Activated CD8-positive, alpha-beta memory T cell treated with anti-CD3 and anti-CD28 coated beads, Interleukin-2, amount 50 U/mL, for 48 hours (primary cell): ENCODE measurements at regions not wholly inside any gene's neighbourhood (a gene's known extent, or its start where the extent isn't known, plus 50 kb on each side); places are given as distances from the start of the nearest gene placed in this dataset.

Experiments
- DNase-seq: peaks from one replicate; pipeline ENCODE4 v3.0.0-alpha.2; 2020

GRCh38 chr6:111989743-111990142 lies 64.2 kb upstream of the CCN6 start:
- no peak for DNase-seq

GRCh38 chr6:111990214-111990613 lies 63.7 kb upstream of the CCN6 start:
- DNase-seq: no peak

- DNase-seq: no peak
These were observed 61.1 kb upstream of the CCN6 start for GRCh38 chr6:111992851-111993250.

DNA sequence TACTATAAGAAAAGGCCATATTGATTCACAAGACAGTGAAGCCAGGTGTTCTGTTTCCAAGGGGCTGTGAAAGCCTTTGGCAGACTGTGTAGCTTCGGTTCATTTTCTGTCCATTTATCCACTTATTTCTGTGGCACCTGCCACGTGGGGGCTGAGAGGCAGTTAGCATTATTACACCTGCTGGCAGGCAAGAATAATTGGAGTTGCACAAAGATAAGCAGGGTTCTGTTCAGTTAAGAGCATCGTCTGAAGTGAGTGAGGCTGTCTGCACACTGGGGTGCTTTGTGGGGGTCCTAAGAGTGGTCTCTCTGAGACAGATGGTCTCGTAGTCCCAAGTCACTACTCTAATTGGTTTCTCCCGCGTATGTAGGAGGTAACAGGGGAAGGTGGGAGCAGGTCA lies 60.6 kb upstream of the CCN6 start:
- DNase-seq: no peak

DNA sequence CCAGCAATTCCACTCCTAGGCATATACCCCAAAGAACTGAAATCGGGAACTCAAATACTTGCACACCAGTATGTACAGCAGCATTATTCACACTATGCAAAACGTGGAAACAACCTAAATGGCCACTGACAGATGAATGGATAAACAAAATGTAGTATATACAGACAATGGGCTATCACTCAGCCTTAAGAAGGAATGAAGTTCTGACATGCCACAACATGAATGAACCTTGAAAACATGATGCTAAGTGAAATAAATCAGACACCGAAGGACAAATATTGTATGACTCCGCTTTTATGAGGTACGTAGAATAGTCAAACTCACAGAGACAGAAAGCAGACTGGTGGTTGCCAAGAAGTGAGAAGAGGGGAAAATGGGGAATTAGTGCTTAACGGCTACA lies 59.1 kb upstream of the CCN6 start:
- DNase-seq: no peak

- no peak for DNase-seq
These were observed 58.5 kb upstream of the CCN6 start for GRCh38 chr6:111995404-111995803.

DNA sequence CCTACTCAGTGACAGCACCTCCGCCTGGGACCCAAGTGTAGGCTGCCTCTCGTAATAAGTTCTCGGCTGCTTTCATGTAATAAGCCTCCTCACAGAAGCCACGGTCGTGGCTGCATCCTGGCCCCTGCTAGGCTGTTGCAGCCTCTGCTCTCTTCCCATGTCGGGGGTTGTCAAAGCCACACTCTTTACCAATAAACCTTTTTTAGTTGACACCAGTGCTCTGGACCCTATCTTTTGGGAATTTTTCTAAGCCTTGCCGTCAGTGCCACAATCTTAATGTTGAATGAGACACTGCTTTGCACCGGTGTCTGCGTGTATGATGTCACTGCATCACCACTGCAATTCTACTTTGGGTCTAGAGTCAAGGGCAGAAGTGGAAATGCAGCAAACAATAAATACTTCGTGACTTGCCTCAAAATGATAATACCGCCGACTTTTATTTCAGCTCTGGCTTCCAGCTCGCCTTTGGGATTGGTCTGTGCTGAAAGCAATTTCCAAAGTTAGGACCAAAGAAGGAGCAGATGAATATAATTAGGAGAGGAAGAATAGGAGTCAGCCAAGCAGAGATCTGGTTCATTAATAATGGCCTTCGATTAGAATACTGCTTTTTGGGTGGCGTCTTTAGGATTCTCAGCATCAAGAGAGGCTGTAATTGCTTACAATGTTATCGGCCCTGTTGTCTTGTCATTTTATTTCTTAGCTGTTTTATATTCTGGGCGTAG lies 57.6 kb upstream of the CCN6 start:
- no peak for DNase-seq

- peak; percentile 87 for DNase-seq
These were observed 56.6 kb upstream of the CCN6 start for GRCh38 chr6:111997078-111997852.

DNA sequence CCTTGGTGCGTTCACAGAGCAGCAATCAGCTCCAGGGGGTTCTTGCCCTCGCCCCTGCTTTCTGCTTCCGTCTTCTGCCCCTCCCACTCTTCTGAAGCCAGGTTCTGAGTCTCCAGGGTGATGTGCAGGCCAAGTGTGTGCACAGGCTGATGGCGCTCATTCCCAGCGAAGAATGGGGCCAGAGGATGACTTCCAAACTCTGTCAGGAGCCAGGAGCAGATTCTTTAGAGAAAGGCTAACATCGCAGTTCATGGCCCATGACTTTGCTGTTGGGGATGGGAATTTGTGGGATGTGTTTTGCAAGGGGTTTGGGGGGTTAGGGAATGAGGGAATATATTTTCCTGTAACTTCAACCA lies 56.1 kb upstream of the CCN6 start:
- no peak for DNase-seq

DNA sequence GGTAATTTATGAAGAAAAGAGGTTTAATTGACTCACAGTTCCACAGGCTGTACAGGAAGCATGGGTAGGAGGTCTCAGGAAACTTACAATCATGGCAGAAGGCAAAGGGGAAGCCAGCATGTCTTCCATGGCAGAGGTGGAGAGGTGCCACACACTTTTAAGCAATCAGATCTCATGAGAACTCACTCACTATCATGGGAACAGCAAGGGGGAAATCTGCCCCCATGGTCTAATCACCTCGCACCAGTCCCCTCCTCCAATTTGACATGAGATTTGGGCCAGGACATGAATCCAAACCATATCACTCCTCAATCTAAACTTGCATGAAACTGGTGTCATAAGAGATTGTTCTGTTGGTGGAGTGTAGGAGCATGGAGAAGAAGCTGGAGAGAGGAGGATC lies 51.6 kb upstream of the CCN6 start:
- DNase-seq: no peak
